IMR-90 (cell line): ENCODE measurements at regions not wholly inside any gene's neighbourhood (a gene's known extent, or its start where the extent isn't known, plus 50 kb on each side); places are given as distances from the start of the nearest gene placed in this dataset.

Experiments used
- ATAC-seq: fragments of 200-7000 bp; cut with Tn5 transposase; 2 replicates; pipeline ENCODE4 v1.9.1; 2020; ENCODE audit warnings: low read depth, mild to moderate bottlenecking, moderate library complexity
- BruUV-seq: library from RNA; stranded (reverse); fragments of 400-500 nt; replicated peaks from 2 replicates; lab custom pipeline; 2021; lab: Mats Ljungman, UMichigan
- CTCF ChIA-PET: fragments of 300-600 bp; formaldehyde crosslinking; extraction: SDS; loops from one replicate; lab custom pipeline; 2021; ENCODE audit warnings: antibody characterized with exemption; lab: Yijun Ruan, JAX
- POLR2A ChIA-PET: fragments of 300-600 bp; sonication (Branson Sonifier 250); formaldehyde crosslinking; loops from one replicate; lab custom pipeline; 2022; ENCODE audit warnings: antibody characterized with exemption; ENCODE audit not compliant: unreplicated experiment; lab: Charles Lee
- DNase-seq: peaks from one replicate; pipeline ENCODE4 v3.0.0; 2013
- H2AFZ ChIP-seq: replicated peaks from 2 replicates; pipeline ENCODE3; 2013; ENCODE audit warnings: low read length, mild to moderate bottlenecking; ENCODE audit not compliant: poor library complexity
- H2AK5ac ChIP-seq: 2 replicates; pipeline ENCODE4 v1.6.1; 2013; ENCODE audit warnings: low read depth, low read length, inconsistent platforms
- H2AK9ac ChIP-seq: replicated peaks from 2 replicates; pipeline ENCODE3; 2013; ENCODE audit warnings: mild to moderate bottlenecking, low read depth, low read length, moderate library complexity; ENCODE audit not compliant: poor library complexity
- H2BK120ac ChIP-seq: 2 replicates; pipeline ENCODE4 v1.6.1; 2013; ENCODE audit warnings: low read depth, low read length, inconsistent platforms
- H2BK15ac ChIP-seq: 3 replicates; pipeline ENCODE4 v1.6.1; 2013; ENCODE audit warnings: low read depth, low read length, inconsistent platforms
- H2BK20ac ChIP-seq: 2 replicates; pipeline ENCODE4 v1.6.1; 2013; ENCODE audit warnings: low read depth, mild to moderate bottlenecking, inconsistent platforms, low read length, moderate library complexity
- H2BK5ac ChIP-seq: 2 replicates; pipeline ENCODE4 v1.6.1; 2013; ENCODE audit warnings: mild to moderate bottlenecking, low read depth, low read length, inconsistent platforms; ENCODE audit not compliant: poor library complexity, severe bottlenecking
- H3K14ac ChIP-seq: replicated peaks from 2 replicates; pipeline ENCODE4 v1.6.1; 2013; ENCODE audit warnings: low read depth, low read length, inconsistent platforms
- H3K18ac ChIP-seq: 2 replicates; pipeline ENCODE4 v1.6.1; 2013; ENCODE audit warnings: low read depth, low read length, control low read depth
- H3K23ac ChIP-seq: 2 replicates; pipeline ENCODE4 v1.6.1; 2013; ENCODE audit warnings: low read depth, low read length, inconsistent platforms
- H3K27ac ChIP-seq: 2 replicates; pipeline ENCODE4 v1.5.1; 2013; ENCODE audit warnings: mild to moderate bottlenecking, control low read depth, low read length; ENCODE audit not compliant: insufficient read depth
- H3K27me3 ChIP-seq: 2 replicates; pipeline ENCODE4 v1.6.1; 2013; ENCODE audit warnings: low read length; ENCODE audit not compliant: control insufficient read depth, insufficient read depth
- H3K36me3 ChIP-seq: 2 replicates; pipeline ENCODE4 v1.6.1; 2013; ENCODE audit warnings: low read length, mixed read lengths; ENCODE audit not compliant: control insufficient read depth, insufficient read depth
- H3K4ac ChIP-seq: 2 replicates; pipeline ENCODE4 v1.6.1; 2013; ENCODE audit warnings: low read depth, low read length, inconsistent platforms
- H3K4me1 ChIP-seq: 2 replicates; pipeline ENCODE4 v1.6.1; 2013; ENCODE audit warnings: low read length, mixed read lengths; ENCODE audit not compliant: control insufficient read depth, insufficient read depth
- H3K4me2 ChIP-seq: 2 replicates; pipeline ENCODE4 v1.6.1; 2013; ENCODE audit warnings: low read depth, mild to moderate bottlenecking, control low read depth, low read length, moderate library complexity
- H3K4me3 ChIP-seq: 2 replicates; pipeline ENCODE4 v1.5.1; 2013; ENCODE audit warnings: low read depth, mild to moderate bottlenecking, control low read depth, low read length, moderate library complexity; ENCODE audit not compliant: insufficient read depth
- H3K56ac ChIP-seq: 2 replicates; pipeline ENCODE4 v1.6.1; 2013; ENCODE audit warnings: low read length, inconsistent platforms; ENCODE audit not compliant: insufficient read depth; ENCODE audit errors: extremely low read depth
- H3K79me1 ChIP-seq, 2 experiments: 2 replicates each; pipeline ENCODE4 v1.6.1; 2013; ENCODE audit warnings: low read length in 2 of 2, inconsistent platforms in 1 of 2, low read depth in 1 of 2
- H3K9ac ChIP-seq: 2 replicates; pipeline ENCODE4 v1.6.1; 2013; ENCODE audit warnings: low read depth, low read length, control low read depth
- H3K9me1 ChIP-seq: 2 replicates; pipeline ENCODE4 v1.6.1; 2013; ENCODE audit warnings: low read length, inconsistent platforms; ENCODE audit not compliant: insufficient read depth
- H3K9me3 ChIP-seq: 2 replicates; pipeline ENCODE4 v1.6.1; 2013; ENCODE audit warnings: low read length; ENCODE audit not compliant: control insufficient read depth, insufficient read depth
- H4K20me1 ChIP-seq: 2 replicates; pipeline ENCODE4 v1.6.1; 2013; ENCODE audit warnings: low read length, inconsistent platforms; ENCODE audit not compliant: insufficient read depth
- H4K5ac ChIP-seq: 2 replicates; pipeline ENCODE4 v1.6.1; 2013; ENCODE audit warnings: mild to moderate bottlenecking, low read depth, low read length, control low read depth
- H4K8ac ChIP-seq, 2 experiments: 2 replicates each; pipeline ENCODE4 v1.6.1; 2013; ENCODE audit warnings: low read depth in 2 of 2, low read length in 2 of 2, control low read depth in 1 of 2, inconsistent platforms in 1 of 2
- H4K91ac ChIP-seq: 2 replicates; pipeline ENCODE4 v1.6.1; 2013; ENCODE audit warnings: low read depth, low read length, inconsistent platforms; ENCODE audit not compliant: insufficient read depth
- CEBPB ChIP-seq: IDR thresholded peaks from 2 replicates; pipeline ENCODE4 v1.6.1; 2012; ENCODE audit warnings: low read depth, low read length, improper control_type of control experiment
- RCOR1 ChIP-seq: IDR thresholded peaks from 2 replicates; pipeline ENCODE4 v1.6.1; 2012; ENCODE audit warnings: mild to moderate bottlenecking, low read length, improper control_type of control experiment; ENCODE audit not compliant: insufficient replicate concordance
- dilution Hi-C: fragments of 300-500 bp; cut with HindIII; formaldehyde crosslinking; loops from one replicate; pipeline ENCODE4 v1.14.3; 2018; ENCODE audit warnings: low sequenced_read_pairs; ENCODE audit not compliant: unreplicated experiment
- in situ Hi-C: fragments of 300-500 bp; cut with MboI; formaldehyde crosslinking; loops from 3 replicates; pipeline ENCODE4 v1.14.3; 2019; ENCODE audit warnings: low sequenced_read_pairs, inconsistent platforms, mixed read lengths
- intact Hi-C: fragments of 100-400 bp; cut with micrococcal nuclease; formaldehyde crosslinking; loops from 2 replicates; pipeline ENCODE4 v1.10.0; 2022

- ChIA-PET POLR2A (no interaction called here), CTCF (no interaction called here)
- H3K4me3 ChIP-seq, result no peak overlapping the region
- H2AFZ ChIP-seq, result no peak overlapping the region
- no peak overlapping the region for H2AK5ac ChIP-seq
- H3K4ac ChIP-seq, result no peak overlapping the region
- no peak overlapping the region for H2BK120ac ChIP-seq
- DNase-seq (no peak), ATAC-seq (no peak)
- no TSS peak for BruUV-seq
- no peak overlapping the region for H3K9ac ChIP-seq
- no peak overlapping the region for H3K14ac ChIP-seq
- no peak overlapping the region for H3K56ac ChIP-seq
- H4K20me1 ChIP-seq, result no peaks in the 10 kb centered on the region
- H4K91ac ChIP-seq, result no peak overlapping the region
- dilution Hi-C loops (no loop called here), in situ Hi-C loops (no loop called here), intact Hi-C loops (no loop called here)
- H3K27me3 ChIP-seq, result peaks cover 2% of the 10 kb centered on the region
- H3K18ac ChIP-seq, result no peak overlapping the region
- no peak overlapping the region for H3K4me2 ChIP-seq
- no peaks in the 10 kb centered on the region for H3K79me1 ChIP-seq
- no peaks in the 10 kb centered on the region for H3K9me1 ChIP-seq
- H3K9me3 ChIP-seq, result no peaks in the 10 kb centered on the region
- no peak overlapping the region for H3K27ac ChIP-seq
- H2BK5ac ChIP-seq, result no peak overlapping the region
- H3K4me1 ChIP-seq, result no peaks in the 10 kb centered on the region
- no peak overlapping the region for H4K5ac ChIP-seq
- H2AK9ac ChIP-seq, result no peak overlapping the region
- no peak overlapping the region for H4K8ac ChIP-seq
- no peak overlapping the region for H3K23ac ChIP-seq
- TF ChIP-seq CEBPB (peak; percentile 57; the same call in 1 of the 2 replicates), RCOR1 (no peak)
- H3K36me3 ChIP-seq, result no peaks in the 10 kb centered on the region
- H2BK15ac ChIP-seq, result no peak overlapping the region
- no peak overlapping the region for H2BK20ac ChIP-seq
Measured at GRCh38 chr2:118728984-118729383, 118.5 kb downstream of the EN1 start.
